ENCODE measurements at regions not wholly inside any gene's neighbourhood (a gene's known extent, or its start where the extent isn't known, plus 50 kb on each side); places are given as distances from the start of the nearest gene placed in this dataset.
"Not testable (repeated sequence)": the region's sequence is repeated elsewhere in the genome, so short reads cannot be mapped to it uniquely, and the experiment has no call there.

GRCh38 chr2:149719695-149720094, 132.1 kb upstream of the MMADHC start:
- no peak for DNase-seq (ENCODE audit: low read depth, low spot score)

- DNase-seq (ENCODE audit: low read depth, low spot score): peak; percentile 38
These were observed 129.1 kb upstream of the MMADHC start for GRCh38 chr2:149716687-149717086.

DNA sequence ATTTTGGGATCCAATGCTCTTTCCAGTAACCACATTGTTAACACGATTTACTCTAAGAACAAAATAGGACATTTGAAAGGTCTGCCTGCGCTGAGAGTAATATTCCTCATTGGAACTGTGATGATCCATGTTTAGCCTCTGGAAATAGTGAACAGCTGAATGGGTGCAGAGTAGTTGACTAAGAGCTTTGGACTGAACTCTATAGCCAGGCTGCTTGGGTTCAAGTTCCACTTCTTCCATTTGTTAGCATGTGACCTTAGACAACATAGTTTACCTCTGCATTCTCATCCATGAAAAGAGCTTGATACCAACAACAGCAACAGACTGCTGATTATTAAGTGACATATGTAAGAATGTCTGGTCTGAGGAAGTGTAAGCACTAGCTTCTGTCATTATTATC, 128.3 kb upstream of the MMADHC start:
- no peak for DNase-seq (ENCODE audit: low read depth, low spot score)

GRCh38 chr2:149715005-149715592, 127.5 kb upstream of the MMADHC start:
- DNase-seq (ENCODE audit: low read depth, low spot score): peak; percentile 45

- DNase-seq (ENCODE audit: low read depth, low spot score): no peak
These were observed 122.1 kb upstream of the MMADHC start for GRCh38 chr2:149709496-149710263.

DNA sequence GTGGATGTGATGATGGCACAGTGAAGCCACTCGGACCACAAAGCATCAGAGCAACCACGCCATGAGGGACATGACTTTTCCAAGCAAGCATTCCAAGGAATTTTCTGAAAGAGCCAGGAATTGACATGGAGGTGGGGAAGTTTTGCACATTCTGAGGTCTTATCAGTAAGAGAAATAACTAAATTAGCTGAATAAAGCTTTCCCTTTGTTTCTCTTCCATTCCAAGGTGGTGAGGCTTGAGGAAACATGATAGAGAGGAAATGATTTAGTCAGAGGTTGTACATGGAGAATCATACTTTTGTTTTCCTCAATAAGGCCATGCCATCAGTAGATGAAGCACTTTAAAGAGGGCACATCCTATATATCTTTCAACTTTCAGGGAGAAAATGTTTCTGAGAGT, 115.7 kb upstream of the MMADHC start:
- no peak for DNase-seq (ENCODE audit: low read depth, low spot score)

DNA sequence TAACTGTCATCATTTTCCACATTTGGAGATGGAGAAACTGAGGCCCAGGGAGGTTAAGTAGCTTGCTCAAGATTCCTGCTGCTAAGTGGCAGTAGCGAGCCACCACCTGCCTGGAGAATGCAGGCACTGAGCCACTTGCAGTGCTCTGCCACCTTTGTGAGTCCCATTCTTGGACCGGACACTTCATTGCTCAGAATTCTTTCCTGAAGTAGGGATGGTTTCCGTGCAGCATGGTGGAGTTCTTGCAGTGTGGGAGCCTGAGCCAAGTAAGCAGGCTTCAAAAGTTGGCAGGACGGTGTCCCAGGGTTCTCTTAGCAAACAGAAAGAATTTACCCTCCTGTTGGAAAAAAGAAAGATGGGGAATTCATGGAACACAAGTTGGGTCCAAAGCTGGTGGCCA, 115.0 kb upstream of the MMADHC start:
- DNase-seq (ENCODE audit: low read depth, low spot score): no peak

GRCh38 chr2:149701241-149701640, 113.7 kb upstream of the MMADHC start:
- DNase-seq (ENCODE audit: low read depth, low spot score): no peak

DNA sequence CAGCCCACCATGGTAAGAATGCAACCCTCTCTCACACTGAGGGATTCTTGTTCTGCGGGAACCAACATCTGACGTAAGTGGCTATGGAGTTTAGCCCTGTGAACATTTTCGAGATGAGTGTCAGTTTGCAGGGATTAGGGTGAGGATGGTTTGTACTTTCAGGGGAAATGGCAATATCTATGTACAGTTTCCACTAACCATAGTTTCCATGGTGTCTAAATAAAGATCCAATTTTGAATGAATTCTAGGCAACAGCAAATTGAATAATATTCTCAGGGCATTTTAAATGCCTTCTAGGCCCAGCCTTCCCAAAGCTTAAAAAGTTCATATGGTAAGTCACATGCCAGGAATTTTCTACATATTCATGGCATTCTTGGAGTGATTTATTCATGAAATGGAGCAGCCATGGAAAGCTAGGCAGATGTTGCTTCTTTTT, 105.4 kb upstream of the MMADHC start:
- no peak for DNase-seq (ENCODE audit: low read depth, low spot score)

- DNase-seq (ENCODE audit: low read depth, low spot score): no peak
These were observed 103.2 kb upstream of the MMADHC start for GRCh38 chr2:149690825-149691224.

GRCh38 chr2:149687052-149687427, 99.5 kb upstream of the MMADHC start:
- no peak for DNase-seq (ENCODE audit: low read depth, low spot score)

DNA sequence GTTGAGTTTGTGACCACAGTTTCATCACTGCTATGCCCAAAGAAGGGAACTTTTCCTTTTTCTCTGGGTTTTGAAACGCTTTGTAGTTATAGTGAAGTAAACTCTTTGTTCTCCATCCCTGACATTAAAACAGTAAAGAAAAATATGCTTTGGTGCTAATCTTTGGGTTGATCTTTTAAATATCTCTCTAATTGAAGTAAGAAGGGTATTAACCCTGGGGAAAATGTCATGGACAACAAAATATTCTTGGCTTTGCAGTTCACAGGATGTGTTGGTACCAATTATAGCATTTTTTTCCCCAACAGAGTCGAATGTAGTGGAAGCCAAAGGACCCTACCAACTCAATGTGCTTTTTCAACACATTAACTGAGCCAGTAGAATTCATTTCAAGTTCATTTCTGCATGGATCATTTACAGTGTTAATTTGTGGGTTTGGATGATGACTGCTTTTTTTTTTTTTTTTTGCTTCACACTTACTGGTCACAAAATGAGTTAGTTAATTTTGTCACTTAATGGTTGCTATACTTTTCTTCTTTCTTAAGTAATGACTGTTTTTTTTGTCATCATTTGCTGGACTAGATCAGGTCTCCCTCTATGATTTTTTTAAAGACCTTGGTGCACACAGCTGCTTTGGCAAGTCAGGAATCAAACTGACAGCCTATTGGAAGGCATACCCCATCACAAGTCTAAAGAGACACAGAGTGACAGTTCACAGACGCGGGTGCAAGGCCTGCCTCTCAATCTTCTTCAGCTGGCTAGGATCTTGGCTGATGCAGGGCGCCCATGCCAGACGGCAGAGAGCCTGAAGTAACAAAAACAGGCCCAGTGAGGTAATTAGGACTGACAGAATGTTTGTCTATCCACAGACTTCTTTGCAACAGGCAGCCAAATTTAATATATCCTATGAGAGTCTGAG, 98.8 kb upstream of the MMADHC start:
- no peak for DNase-seq (ENCODE audit: low read depth, low spot score)

- not testable (repeated sequence) for DNase-seq (ENCODE audit: low read depth, low spot score)
These were observed 97.8 kb upstream of the MMADHC start for GRCh38 chr2:149685401-149685800.

GRCh38 chr2:149679286-149679685, 91.7 kb upstream of the MMADHC start:
- no peak for DNase-seq (ENCODE audit: low read depth, low spot score)

GRCh38 chr2:149677416-149677815, 89.8 kb upstream of the MMADHC start:
- no peak for DNase-seq (ENCODE audit: low read depth, low spot score)

DNA sequence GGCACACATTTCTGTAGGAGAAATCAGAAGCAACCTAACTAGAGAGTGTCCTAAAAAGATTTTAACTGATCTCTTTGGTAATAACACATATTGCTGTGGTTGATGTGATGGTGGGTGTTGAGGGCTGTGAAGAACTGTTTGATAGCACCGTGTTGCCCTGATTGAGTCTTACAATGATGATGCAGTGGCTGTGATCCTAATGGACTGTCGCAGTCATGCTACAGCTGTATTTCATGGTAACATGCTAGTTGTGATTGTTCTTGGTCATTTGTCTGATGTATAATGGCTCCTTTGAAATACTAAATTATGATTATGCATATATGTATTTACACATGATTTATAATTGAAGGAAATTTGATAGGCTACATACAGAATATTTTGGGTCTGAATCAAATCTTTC, 82.5 kb upstream of the MMADHC start:
- no peak for DNase-seq (ENCODE audit: low read depth, low spot score)

DNA sequence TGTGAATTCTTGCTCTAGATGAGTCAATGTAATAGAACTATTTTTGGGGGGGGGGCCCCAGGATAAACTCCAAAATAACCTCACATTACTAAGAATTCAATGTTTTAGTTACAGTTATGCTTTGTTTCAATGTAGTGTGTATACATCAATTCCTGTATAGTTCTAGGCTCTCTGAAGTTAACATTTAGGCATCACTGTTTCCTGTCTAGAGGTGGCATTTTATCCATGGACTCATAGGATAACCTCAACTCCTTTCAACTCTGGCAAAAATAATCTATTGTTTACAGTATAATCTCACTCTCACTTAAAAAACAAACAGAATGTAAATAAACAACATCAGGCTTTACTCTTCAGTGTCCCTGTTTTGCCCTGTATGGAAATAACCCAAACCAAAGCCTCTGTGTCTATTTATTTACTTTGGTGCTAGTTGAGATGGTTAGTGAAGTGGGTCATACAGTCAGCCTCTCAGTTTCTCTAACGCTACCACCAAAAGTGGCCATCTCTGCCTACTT, 79.3 kb upstream of the MMADHC start:
- DNase-seq (ENCODE audit: low read depth, low spot score): no peak

GRCh38 chr2:149664896-149665295, 77.3 kb upstream of the MMADHC start:
- no peak for DNase-seq (ENCODE audit: low read depth, low spot score)

DNA sequence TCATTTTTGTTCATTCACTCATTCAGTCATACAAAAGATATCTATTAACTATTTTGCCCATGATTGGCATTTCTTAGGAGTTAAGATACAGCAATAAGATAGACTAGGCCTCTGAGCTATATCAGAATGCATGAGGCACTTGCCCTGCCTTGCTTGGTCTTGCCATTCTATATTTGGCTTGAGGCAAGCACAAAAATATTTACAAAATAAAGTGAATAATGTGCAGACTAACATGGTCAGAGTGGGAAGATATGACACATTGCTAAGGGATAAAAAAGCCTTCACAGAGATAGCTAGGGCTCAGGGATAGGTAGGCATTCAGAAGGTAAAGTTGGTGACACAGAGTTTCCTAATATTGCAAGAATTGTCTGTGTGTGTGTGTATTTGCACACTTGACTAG, 75.0 kb upstream of the MMADHC start:
- DNase-seq (ENCODE audit: low read depth, low spot score): no peak

- DNase-seq (ENCODE audit: low read depth, low spot score): no peak
These were observed 74.3 kb upstream of the MMADHC start for GRCh38 chr2:149661844-149662243.

DNA sequence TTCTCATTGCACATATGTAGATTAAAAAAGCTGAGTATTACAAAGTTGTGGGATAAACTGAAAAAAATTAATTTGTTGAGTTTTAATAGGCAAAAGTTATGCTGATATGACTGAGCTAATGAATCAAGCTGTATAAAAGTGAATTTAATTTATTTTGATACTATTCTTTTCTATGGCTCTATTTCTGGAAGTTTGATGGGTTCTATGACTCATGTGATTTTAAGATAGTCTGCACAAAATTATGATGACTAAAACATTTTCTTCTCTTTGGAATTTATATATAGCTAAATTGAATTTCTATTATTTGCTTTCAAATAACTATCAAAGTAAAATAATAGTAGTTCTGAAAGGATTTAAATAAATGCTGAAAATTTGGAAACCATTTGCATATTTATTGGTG, 71.0 kb upstream of the MMADHC start:
- DNase-seq (ENCODE audit: low read depth, low spot score): no peak

DNA sequence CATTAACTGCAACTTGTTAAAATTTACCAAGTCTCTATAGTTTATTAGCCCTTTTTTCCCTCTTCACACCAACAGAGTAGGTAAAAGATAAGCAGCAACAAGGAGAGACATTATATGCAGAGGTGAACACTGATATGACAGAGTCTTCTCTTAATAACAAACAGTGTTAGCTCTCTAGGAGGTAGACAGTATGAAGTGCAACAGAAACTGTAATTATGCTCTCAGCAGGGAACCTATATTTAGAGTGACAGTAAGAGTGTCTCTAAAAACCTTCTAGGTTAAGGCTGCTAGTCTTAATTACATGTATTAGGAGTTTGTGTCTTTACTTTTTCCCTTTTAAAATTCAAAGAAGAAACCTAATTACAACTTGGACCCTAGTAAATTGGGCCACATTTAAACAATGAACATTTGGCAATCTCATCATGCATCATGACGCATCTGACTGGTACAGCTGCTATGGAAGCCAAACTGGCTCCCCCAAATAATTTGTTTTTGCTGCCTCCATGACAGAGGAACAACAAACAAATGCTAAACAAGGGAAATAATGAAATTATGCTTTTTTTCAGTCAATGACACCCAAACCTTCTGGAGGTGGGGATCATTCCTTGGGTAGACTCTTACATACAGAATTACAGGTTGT, 69.9 kb upstream of the MMADHC start:
- DNase-seq (ENCODE audit: low read depth, low spot score): no peak

Measured in iPS DF 19.7 (cell line).